H9 (cell line): ENCODE measurements at regions not wholly inside any gene's neighbourhood (a gene's known extent, or its start where the extent isn't known, plus 50 kb on each side); places are given as distances from the start of the nearest gene placed in this dataset.

Source experiments
- DNase-seq: peaks from one replicate; pipeline ENCODE4 v3.0.0-alpha.2; 2017
- H2AFZ ChIP-seq: one replicate; pipeline ENCODE4 v1.6.1; 2013; ENCODE audit warnings: mild to moderate bottlenecking, low read length, control low read depth, moderate library complexity
- H2AK5ac ChIP-seq: 2 replicates; pipeline ENCODE4 v1.6.1; 2013; ENCODE audit warnings: low read length, control low read depth, mixed read lengths; ENCODE audit not compliant: insufficient read length
- H2BK120ac ChIP-seq: one replicate; pipeline ENCODE4 v1.6.1; 2013; ENCODE audit warnings: low read depth, mild to moderate bottlenecking, low read length, control low read depth, inconsistent platforms; ENCODE audit not compliant: poor library complexity, severe bottlenecking
- H2BK12ac ChIP-seq: 2 replicates; pipeline ENCODE4 v1.6.1; 2013; ENCODE audit warnings: low read length, control low read depth, mixed read lengths, low read depth; ENCODE audit not compliant: insufficient read length
- H2BK15ac ChIP-seq: 2 replicates; pipeline ENCODE4 v1.6.1; 2013; ENCODE audit warnings: low read depth, low read length, control low read depth
- H2BK20ac ChIP-seq: one replicate; pipeline ENCODE4 v1.6.1; 2013; ENCODE audit warnings: low read depth, mild to moderate bottlenecking, low read length, control low read depth, inconsistent platforms; ENCODE audit not compliant: poor library complexity, severe bottlenecking
- H2BK5ac ChIP-seq: 2 replicates; pipeline ENCODE4 v1.6.1; 2013; ENCODE audit warnings: low read length, control low read depth, mixed read lengths; ENCODE audit not compliant: insufficient read length
- H3K14ac ChIP-seq: 2 replicates; pipeline ENCODE4 v1.6.1; 2013; ENCODE audit warnings: low read length, control low read depth; ENCODE audit not compliant: insufficient read depth
- H3K18ac ChIP-seq: 2 replicates; pipeline ENCODE4 v1.6.1; 2013; ENCODE audit warnings: low read depth, mild to moderate bottlenecking, mixed read lengths, low read length, control low read depth; ENCODE audit not compliant: insufficient read length
- H3K23ac ChIP-seq: 2 replicates; pipeline ENCODE4 v1.6.1; 2013; ENCODE audit warnings: low read length, control low read depth, mixed read lengths, low read depth; ENCODE audit not compliant: insufficient read length
- H3K23me2 ChIP-seq: 2 replicates; pipeline ENCODE4 v1.6.1; 2013; ENCODE audit warnings: low read depth, mild to moderate bottlenecking, mixed read lengths, low read length, control low read depth; ENCODE audit not compliant: insufficient read length, poor library complexity, severe bottlenecking
- H3K27ac ChIP-seq: 2 replicates; pipeline ENCODE4 v1.5.1; 2013; ENCODE audit warnings: low read length, control low read depth, mixed read lengths, low read depth; ENCODE audit not compliant: insufficient read length
- H3K27me3 ChIP-seq: 2 replicates; pipeline ENCODE4 v1.6.1; 2013; ENCODE audit warnings: low read length, control low read depth, inconsistent platforms; ENCODE audit not compliant: insufficient read depth
- H3K4ac ChIP-seq: 2 replicates; pipeline ENCODE4 v1.6.1; 2013; ENCODE audit warnings: low read depth, mild to moderate bottlenecking, control low read depth, inconsistent platforms, low read length, moderate library complexity
- H3K4me1 ChIP-seq: 2 replicates; pipeline ENCODE4 v1.6.1; 2013; ENCODE audit warnings: low read length, control low read depth, inconsistent platforms; ENCODE audit not compliant: insufficient read depth
- H3K4me2 ChIP-seq: 2 replicates; pipeline ENCODE4 v1.6.1; 2013; ENCODE audit warnings: low read length, control low read depth, mixed read lengths; ENCODE audit not compliant: insufficient read length, insufficient read depth
- H3K56ac ChIP-seq: 2 replicates; pipeline ENCODE4 v1.6.1; 2013; ENCODE audit warnings: low read depth, mild to moderate bottlenecking, mixed read lengths, low read length, control low read depth; ENCODE audit not compliant: insufficient read length
- H3K79me1 ChIP-seq: 2 replicates; pipeline ENCODE4 v1.6.1; 2013; ENCODE audit warnings: low read depth, mild to moderate bottlenecking, moderate library complexity, low read length, control low read depth, inconsistent platforms; ENCODE audit not compliant: insufficient read depth, poor library complexity, severe bottlenecking
- H3K79me2 ChIP-seq: 2 replicates; pipeline ENCODE4 v1.6.1; 2013; ENCODE audit warnings: low read length, control low read depth, inconsistent platforms; ENCODE audit not compliant: insufficient read depth
- H3K9ac ChIP-seq: 2 replicates; pipeline ENCODE4 v1.6.1; 2013; ENCODE audit warnings: low read length, control low read depth, mixed read lengths; ENCODE audit not compliant: insufficient read length; ENCODE audit errors: extremely low read depth
- H3K9me3 ChIP-seq: one replicate; pipeline ENCODE4 v1.6.1; 2013; ENCODE audit warnings: low read depth, low read length, inconsistent platforms; ENCODE audit not compliant: control insufficient read depth
- H3T11ph ChIP-seq: one replicate; pipeline ENCODE4 v1.6.1; 2013; ENCODE audit warnings: mild to moderate bottlenecking, low read length, control low read depth, inconsistent platforms
- H4K20me1 ChIP-seq: one replicate; pipeline ENCODE4 v1.6.1; 2013; ENCODE audit not compliant: control insufficient read depth, insufficient read length, insufficient read depth
- H4K5ac ChIP-seq: 2 replicates; pipeline ENCODE4 v1.6.1; 2013; ENCODE audit warnings: low read depth, mild to moderate bottlenecking, mixed read lengths, low read length, control low read depth; ENCODE audit not compliant: insufficient read length
- H4K8ac ChIP-seq: replicated peaks from 2 replicates; pipeline ENCODE4 v1.6.1; 2013; ENCODE audit warnings: low read length, control low read depth, mixed read lengths, low read depth; ENCODE audit not compliant: insufficient read length
- H4K91ac ChIP-seq: 2 replicates; pipeline ENCODE4 v1.6.1; 2013; ENCODE audit warnings: low read depth, mild to moderate bottlenecking, moderate library complexity, mixed read lengths, low read length, control low read depth; ENCODE audit not compliant: insufficient read length
- H3K27ac Mint-ChIP-seq, 3 experiments: 2 replicates in 2 of 3; 3 replicates in 1 of 3; pipeline ENCODE4 v1.8.0; 2020 to 2021; ENCODE audit warnings: mixed read lengths in 3 of 3, mild to moderate bottlenecking in 1 of 3, moderate library complexity in 1 of 3
- H3K27me3 Mint-ChIP-seq: 2 replicates; pipeline ENCODE4 v1.8.0; 2021; ENCODE audit warnings: low read depth, mild to moderate bottlenecking, moderate library complexity, mixed read lengths
- H3K36me3 Mint-ChIP-seq, 3 experiments: 2 replicates in 2 of 3; 3 replicates in 1 of 3; pipeline ENCODE4 v1.8.0; 2020 to 2021; ENCODE audit warnings: low read depth in 3 of 3, mixed read lengths in 3 of 3; ENCODE audit not compliant: insufficient read depth in 1 of 3
- H3K4me1 Mint-ChIP-seq, 2 experiments: 2 replicates each; pipeline ENCODE4 v1.8.0; 2020; ENCODE audit warnings: mixed read lengths in 2 of 2
- H3K4me3 Mint-ChIP-seq, 2 experiments: 2 replicates in 1 of 2; 3 replicates in 1 of 2; pipeline ENCODE4 v1.8.0; 2020 to 2021; ENCODE audit warnings: mild to moderate bottlenecking in 2 of 2, mixed read lengths in 2 of 2, moderate library complexity in 1 of 2
- H3K9me3 Mint-ChIP-seq, 2 experiments: 2 replicates in 1 of 2; 3 replicates in 1 of 2; pipeline ENCODE4 v1.8.0; 2020; ENCODE audit warnings: mild to moderate bottlenecking in 2 of 2, mixed read lengths in 2 of 2, moderate library complexity in 1 of 2
- CTCF ChIP-seq: fragments of 200-600 bp; sonication (generic); conservative IDR thresholded peaks from 3 replicates; pipeline ENCODE4 v1.8.0; 2021; ENCODE audit warnings: antibody characterized with exemption, mild to moderate bottlenecking
- WGBS: extraction: QIAGEN DNeasy Blood & Tissue Kit; methylation state at CpG from one replicate; pipeline ENCODE4 v1.1.7; 2013; ENCODE audit warnings: missing lambda C conversion rate, low lambda C conversion rate, mixed read lengths; ENCODE audit not compliant: insufficient read length; ENCODE audit errors: extremely low coverage; 5-methylcytosine and 5-hydroxymethylcytosine counted together

GRCh38 chr5:125220284-125220683, 473.8 kb upstream of the ZNF608 start:
- H2BK12ac ChIP-seq = no peak overlapping the region
- H3K79me2 ChIP-seq = no peaks in the 10 kb centered on the region
- no peak overlapping the region for H4K91ac ChIP-seq
- H2AK5ac ChIP-seq = no peak overlapping the region
- H3K27ac ChIP-seq = no peak overlapping the region
- H2BK5ac ChIP-seq = no peak overlapping the region
- H3K4me1 ChIP-seq = no peaks in the 10 kb centered on the region
- H3K18ac ChIP-seq = no peak overlapping the region
- WGBS = no CpG with 5 or more reads among the region's 1 CpG
- H2AFZ ChIP-seq = no peak overlapping the region
- H3K4ac ChIP-seq = no peak overlapping the region
- H3K4me2 ChIP-seq = no peak overlapping the region
- no peak overlapping the region for H2BK15ac ChIP-seq
- DNase-seq = no peak
- H3K4me3 Mint-ChIP-seq = no peak overlapping the region
- H2BK120ac ChIP-seq = no peak overlapping the region
- no peak overlapping the region for H2BK20ac ChIP-seq
- no peak overlapping the region for H3K14ac ChIP-seq
- H3K56ac ChIP-seq = no peak overlapping the region
- no peak for TF ChIP-seq CTCF
- H3K9ac ChIP-seq = no peak overlapping the region
- H3K27me3 ChIP-seq = no peaks in the 10 kb centered on the region
- H3K23me2 ChIP-seq = no peaks in the 10 kb centered on the region
- no peak overlapping the region for H4K5ac ChIP-seq
- H3K9me3 Mint-ChIP-seq = no peaks in the 10 kb centered on the region; a peak in 1 of 5 replicates
- H3K27me3 Mint-ChIP-seq = no peaks in the 10 kb centered on the region
- peaks cover 0 to 4% (median 0%) of the 10 kb centered on the region in 3 experiments; a peak in 2 of 7 replicates for H3K36me3 Mint-ChIP-seq
- H3K9me3 ChIP-seq = no peaks in the 10 kb centered on the region
- no peaks in the 10 kb centered on the region for H3K4me1 Mint-ChIP-seq
- H3K79me1 ChIP-seq = no peaks in the 10 kb centered on the region
- no peak overlapping the region for H3T11ph ChIP-seq
- H3K27ac Mint-ChIP-seq = no peak overlapping the region
- H4K8ac ChIP-seq = no peak overlapping the region
- no peak overlapping the region for H3K23ac ChIP-seq
- H4K20me1 ChIP-seq = no peaks in the 10 kb centered on the region
